Spinal cord (tissue), 9 donors: ENCODE measurements at regions not wholly inside any gene's neighbourhood (a gene's known extent, or its start where the extent isn't known, plus 50 kb on each side); places are given as distances from the start of the nearest gene placed in this dataset.

Experiments
- DNase-seq, 6 donors: peaks; one replicate each; pipeline versions ENCODE4 v3.0.0 to v3.0.0-alpha.2; 2013 to 2015; ENCODE audit warnings: low spot score in 6 of 6, low read depth in 4 of 6
- H3K27ac ChIP-seq: one replicate; pipeline ENCODE4 v1.5.1; 2013; ENCODE audit warnings: low read depth, low read length, control low read depth
- H3K27me3 ChIP-seq: one replicate; pipeline ENCODE4 v1.6.1; 2013; ENCODE audit warnings: low read length; ENCODE audit not compliant: control insufficient read depth, insufficient read depth
- H3K36me3 ChIP-seq: one replicate; pipeline ENCODE4 v1.6.1; 2013; ENCODE audit warnings: low read length; ENCODE audit not compliant: control insufficient read depth, insufficient read depth
- H3K4me1 ChIP-seq: one replicate; pipeline ENCODE4 v1.6.1; 2013; ENCODE audit warnings: low read length; ENCODE audit not compliant: control insufficient read depth, insufficient read depth
- H3K4me3 ChIP-seq: one replicate; pipeline ENCODE4 v1.5.1; 2013; ENCODE audit warnings: low read depth, low read length, control low read depth
- H3K9me3 ChIP-seq: one replicate; pipeline ENCODE4 v1.6.1; 2013; ENCODE audit warnings: low read length; ENCODE audit not compliant: control insufficient read depth, insufficient read depth
- WGBS: methylation state at CpG from one replicate; pipeline ENCODE4 v1.1.5; 2013; ENCODE audit warnings: missing lambda C conversion rate; ENCODE audit not compliant: insufficient coverage; 5-methylcytosine and 5-hydroxymethylcytosine counted together
- donor health status: healthy.

- H3K27ac ChIP-seq = no peak overlapping the region
These were observed 63.2 kb downstream of the NENF start for GRCh38 chr1:212495766-212496494.

DNA sequence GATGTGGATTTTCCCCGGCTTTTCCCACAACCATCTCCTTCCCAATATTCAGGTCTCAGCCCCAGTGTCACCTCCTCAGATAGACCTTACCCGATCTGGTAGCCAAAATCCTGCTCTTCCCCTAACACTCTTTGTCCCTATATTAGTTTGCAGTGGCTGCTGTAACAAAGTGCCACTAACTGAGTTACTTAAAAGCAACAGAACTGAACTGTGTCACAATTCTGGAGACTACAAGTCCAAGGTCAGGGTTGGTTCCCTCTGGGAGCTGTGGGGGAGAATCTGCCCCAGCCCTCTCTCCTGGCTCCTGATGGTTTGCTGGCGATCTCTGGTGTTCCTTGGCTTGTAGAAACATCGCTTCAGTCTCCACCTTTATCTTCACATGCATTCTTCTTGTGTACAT, 64.0 kb downstream of the NENF start:
- Histone ChIP-seq H3K4me1 (no peaks in the 10 kb centered on the region), H3K9me3 (no peaks in the 10 kb centered on the region), H3K27ac (no peak overlapping the region), H3K36me3 (no peaks in the 10 kb centered on the region), H3K4me3 (no peak overlapping the region), H3K27me3 (no peaks in the 10 kb centered on the region)
- no peak for DNase-seq
- WGBS = 100% methylated on average over 4 of the region's 4 CpGs

More at GRCh38 chr1:212495766-212496494, 63.2 kb downstream of the NENF start:
- DNase-seq = no peak
- Histone ChIP-seq H3K9me3 (no peaks in the 10 kb centered on the region), H3K27me3 (no peaks in the 10 kb centered on the region), H3K4me1 (no peaks in the 10 kb centered on the region), H3K4me3 (no peak overlapping the region), H3K36me3 (no peaks in the 10 kb centered on the region)
- 61% methylated on average over 7 of the region's 8 CpGs for WGBS

GRCh38 chr1:212497553-212497952, 64.8 kb downstream of the NENF start:
- no peaks in the 10 kb centered on the region for H3K4me1 ChIP-seq
- no peaks in the 10 kb centered on the region for H3K36me3 ChIP-seq
- no peaks in the 10 kb centered on the region for H3K9me3 ChIP-seq
- 100% methylated on average over 1 of the region's 3 CpGs for WGBS
- no peaks in the 10 kb centered on the region for H3K27me3 ChIP-seq
- DNase-seq = no peak
- H3K27ac ChIP-seq = no peak overlapping the region
- no peak overlapping the region for H3K4me3 ChIP-seq

DNA sequence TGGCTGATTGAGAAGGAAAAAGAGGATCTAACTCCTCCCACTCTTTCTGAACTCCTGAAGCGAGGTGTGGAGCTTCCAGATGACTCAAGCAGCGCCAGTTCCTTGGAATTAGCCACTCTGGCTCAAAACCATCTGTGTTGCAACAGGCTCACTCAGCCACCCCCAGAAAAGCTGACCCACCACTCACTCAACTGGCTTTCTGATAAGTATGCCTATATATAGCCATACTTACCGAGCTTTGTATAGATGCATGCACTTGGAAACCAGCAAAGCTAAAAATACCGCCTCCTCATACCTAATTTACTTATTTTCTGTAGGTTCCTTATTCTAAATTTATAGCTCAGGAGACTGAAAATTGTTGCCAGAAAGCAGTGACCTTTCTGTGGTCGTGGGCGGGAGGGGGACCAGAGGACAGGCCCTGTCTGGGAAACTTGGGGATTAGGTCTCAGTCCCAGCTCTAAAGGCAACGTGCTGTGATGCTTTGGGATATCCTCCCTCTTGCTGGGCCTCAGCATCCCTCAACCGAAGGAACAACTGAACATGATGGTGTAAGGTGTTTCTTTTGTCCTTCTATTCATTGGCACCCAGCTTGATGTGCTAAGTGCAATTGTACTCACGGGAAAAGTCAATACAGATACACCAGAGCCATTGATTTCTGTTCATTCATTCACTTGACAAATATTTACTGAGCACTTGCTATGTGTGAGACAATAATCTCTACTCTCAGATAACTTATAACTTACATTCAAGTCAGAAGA, 65.7 kb downstream of the NENF start:
- H3K27me3 ChIP-seq = no peaks in the 10 kb centered on the region
- no peak overlapping the region for H3K4me3 ChIP-seq
- no peaks in the 10 kb centered on the region for H3K4me1 ChIP-seq
- DNase-seq = no peak
- H3K9me3 ChIP-seq = no peaks in the 10 kb centered on the region
- H3K27ac ChIP-seq = no peak overlapping the region
- no peaks in the 10 kb centered on the region for H3K36me3 ChIP-seq
- 76% methylated on average over 5 of the region's 9 CpGs for WGBS

DNA sequence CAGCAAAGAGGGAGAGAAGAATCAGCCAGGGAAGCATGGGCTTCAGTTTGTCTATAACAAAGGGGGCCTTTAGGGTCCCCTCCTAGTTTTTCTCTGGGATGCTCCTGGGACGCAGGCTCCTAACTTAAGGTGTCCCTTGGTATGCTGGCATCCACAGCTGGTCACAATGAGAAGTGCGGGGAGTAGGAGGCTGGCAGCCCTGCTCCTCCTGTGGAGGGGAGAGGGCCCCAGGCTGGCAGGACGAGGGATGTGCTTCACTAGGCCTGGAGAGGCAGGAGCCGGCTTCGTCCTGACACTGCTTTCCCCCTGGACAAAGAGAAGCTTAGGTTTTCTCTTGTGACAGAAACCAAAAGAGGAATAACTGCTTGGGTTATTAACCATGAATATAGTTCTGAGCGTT, 67.6 kb downstream of the NENF start:
- no peaks in the 10 kb centered on the region for H3K9me3 ChIP-seq
- no peaks in the 10 kb centered on the region for H3K4me1 ChIP-seq
- no peak for DNase-seq
- no peak overlapping the region for H3K27ac ChIP-seq
- H3K27me3 ChIP-seq = no peaks in the 10 kb centered on the region
- no peak overlapping the region for H3K4me3 ChIP-seq
- WGBS = 83% methylated on average over 3 of the region's 6 CpGs
- no peaks in the 10 kb centered on the region for H3K36me3 ChIP-seq

DNA sequence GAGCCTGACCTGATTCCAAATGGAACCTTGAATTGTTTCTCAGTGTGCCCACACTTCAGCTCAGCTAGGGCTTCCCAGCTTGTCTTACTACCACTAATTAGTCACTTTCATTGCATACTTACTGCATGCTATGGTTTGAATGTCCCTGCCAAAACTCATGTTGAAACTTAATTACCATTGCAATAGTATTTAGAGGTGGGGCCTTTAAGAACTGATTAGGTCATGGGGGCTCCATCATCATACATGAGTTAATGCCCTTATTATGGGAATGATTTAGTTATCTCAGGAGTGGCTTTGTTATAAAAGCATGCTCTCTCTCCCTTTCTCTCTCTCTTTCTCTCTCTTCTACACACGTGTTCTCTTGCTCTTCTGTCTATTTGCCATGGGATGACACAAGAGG, 68.3 kb downstream of the NENF start:
- DNase-seq = no peak
- no peaks in the 10 kb centered on the region for H3K36me3 ChIP-seq
- H3K27ac ChIP-seq = no peak overlapping the region
- WGBS = 100% methylated on average over 1 of the region's 1 CpG
- no peaks in the 10 kb centered on the region for H3K4me1 ChIP-seq
- no peak overlapping the region for H3K4me3 ChIP-seq
- H3K27me3 ChIP-seq = no peaks in the 10 kb centered on the region
- H3K9me3 ChIP-seq = no peaks in the 10 kb centered on the region

GRCh38 chr1:212503714-212504113, 71.0 kb downstream of the NENF start:
- Histone ChIP-seq H3K27me3 (no peaks in the 10 kb centered on the region), H3K4me1 (peaks cover 5% of the 10 kb centered on the region), H3K4me3 (no peak overlapping the region), H3K27ac (no peak overlapping the region), H3K9me3 (no peaks in the 10 kb centered on the region), H3K36me3 (no peaks in the 10 kb centered on the region)
- WGBS = 96% methylated on average over 3 of the region's 3 CpGs
- DNase-seq = no peak

- DNase-seq = no peak
- Histone ChIP-seq H3K36me3 (no peaks in the 10 kb centered on the region), H3K4me3 (no peak overlapping the region), H3K4me1 (peaks cover 5% of the 10 kb centered on the region), H3K27ac (no peak overlapping the region), H3K9me3 (no peaks in the 10 kb centered on the region), H3K27me3 (no peaks in the 10 kb centered on the region)
- WGBS = 82% methylated on average over 1 of the region's 4 CpGs
These were observed 71.6 kb downstream of the NENF start for GRCh38 chr1:212504171-212504803.

DNA sequence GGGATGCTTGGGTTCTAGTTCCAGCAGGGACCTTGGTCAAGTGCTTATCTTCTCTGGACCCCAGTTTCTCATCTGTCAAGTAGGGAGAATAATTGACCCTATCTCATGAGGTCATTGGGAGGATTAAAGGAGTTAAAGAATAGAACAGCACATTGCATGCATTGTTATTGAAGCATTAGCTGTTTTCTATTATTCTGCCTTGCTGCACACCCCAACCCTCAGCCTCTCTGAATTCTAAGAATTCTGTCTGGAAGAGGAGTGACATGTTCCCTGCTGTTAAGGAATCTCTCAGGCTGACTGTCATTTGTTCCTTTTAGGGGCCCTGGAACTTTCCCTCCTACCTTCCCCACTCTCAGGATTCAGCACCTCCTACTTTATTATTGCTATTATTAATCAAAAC, 73.9 kb downstream of the NENF start:
- no peaks in the 10 kb centered on the region for H3K9me3 ChIP-seq
- H3K4me3 ChIP-seq = no peak overlapping the region
- no peak overlapping the region for H3K27ac ChIP-seq
- H3K4me1 ChIP-seq = peaks cover 5% of the 10 kb centered on the region
- no peaks in the 10 kb centered on the region for H3K27me3 ChIP-seq
- no peak for DNase-seq
- no peaks in the 10 kb centered on the region for H3K36me3 ChIP-seq
